ENCODE measurements at regions not wholly inside any gene's neighbourhood (a gene's known extent, or its start where the extent isn't known, plus 50 kb on each side); places are given as distances from the start of the nearest gene placed in this dataset.

- TF ChIP-seq CTCF (IDR thresholded peaks at IDR 0.05) (no peak), POLR2A (IDR thresholded peaks at IDR 0.05) (no peak), POLR2AphosphoS5 (IDR thresholded peaks at IDR 0.05; ENCODE audit: insufficient read depth in 1 of 2, low read depth in 1 of 2) (no peak)
Measured at GRCh38 chr1:239757716-239758115, 334.0 kb upstream of the FMN2 start.

Data from vagina (tissue), 2 donors.